ENCODE measurements at regions not wholly inside any gene's neighbourhood (a gene's known extent, or its start where the extent isn't known, plus 50 kb on each side); places are given as distances from the start of the nearest gene placed in this dataset.

DNA sequence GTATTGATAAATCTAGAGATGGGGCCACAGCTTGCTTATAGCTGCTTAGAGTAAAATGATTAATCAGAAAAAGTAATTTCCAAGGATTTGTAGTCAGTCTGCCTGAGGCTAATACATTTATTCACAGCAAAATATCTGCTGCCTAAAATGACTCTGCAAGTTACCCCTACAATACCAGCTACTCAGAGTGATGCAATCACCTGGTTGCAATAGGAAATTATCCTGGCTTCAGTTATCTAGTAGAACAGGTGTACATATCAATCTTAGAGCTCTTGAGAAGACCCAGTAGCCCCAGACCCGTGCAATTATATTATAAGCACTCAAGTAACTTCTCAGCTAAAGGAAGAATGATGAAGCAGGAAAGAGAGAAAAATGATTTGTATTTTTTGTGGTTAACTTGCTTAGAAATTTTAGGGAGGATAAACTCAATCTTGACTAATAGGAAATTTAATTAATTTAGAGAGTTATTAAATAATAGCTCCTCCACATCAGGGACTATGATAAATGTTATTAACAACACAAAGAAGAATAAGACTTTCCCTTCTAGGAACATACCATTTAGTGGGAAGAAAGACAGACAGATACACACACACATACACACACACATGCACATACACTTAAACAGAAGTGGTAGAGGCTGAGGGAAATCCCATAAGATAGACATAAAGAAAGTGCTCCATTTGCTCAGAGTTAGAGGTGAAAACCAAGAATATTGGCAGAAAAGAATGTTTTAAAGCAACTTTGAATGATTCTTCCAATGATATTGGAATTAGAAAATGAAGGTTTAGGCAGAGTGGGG lies 140.4 kb upstream of the PRSS1 start:
- Mint-ChIP-seq H3K9me3 (no peaks in the 10 kb centered on the region), H3K27me3 (ENCODE audit: low read depth) (no peaks in the 10 kb centered on the region), H3K36me3 (no peaks in the 10 kb centered on the region), H3K4me3 (no peak overlapping the region), H3K27ac (no peak overlapping the region), H3K4me1 (peaks cover 13% of the 10 kb centered on the region)
- POLR2A ChIA-PET = no interaction called here
- CTCF ChIA-PET = interaction anchor here (1.0 to 3.1 kb wide), 13 partner anchors 11 to 606 kb away, joined by 3 to 12 read pairs (median 4); no protein-coding TSS in a partner anchor
- ATAC-seq (no peak), DNase-seq (ENCODE audit: low spot score) (no peak)
- TF ChIP-seq OVOL2 (CRISPR knock-in tag; IDR thresholded peaks at IDR 0.05; ENCODE audit: borderline replicate concordance) (no peak), ZNF671 (CRISPR knock-in tag; IDR thresholded peaks at IDR 0.05) (no peak), SOX15 (CRISPR knock-in tag; IDR thresholded peaks at IDR 0.05) (no peak), ELF4 (CRISPR knock-in tag; IDR thresholded peaks at IDR 0.05; ENCODE audit: low read depth) (no peak), CREM (CRISPR knock-in tag; IDR thresholded peaks at IDR 0.05) (no peak), RELA (CRISPR knock-in tag; IDR thresholded peaks at IDR 0.05; ENCODE audit: borderline replicate concordance) (no peak), IRF2 (CRISPR knock-in tag; IDR thresholded peaks at IDR 0.05; ENCODE audit: borderline replicate concordance, low read depth) (no peak), ZNF317 (CRISPR knock-in tag; IDR thresholded peaks at IDR 0.05; ENCODE audit: borderline replicate concordance, low read depth) (no peak), TCF7 (CRISPR knock-in tag; IDR thresholded peaks at IDR 0.05; ENCODE audit: low read depth) (no peak), PRRX2 (CRISPR knock-in tag; IDR thresholded peaks at IDR 0.05) (no peak), CBFB (CRISPR knock-in tag; IDR thresholded peaks at IDR 0.05; ENCODE audit: low read depth) (no peak), GTF2I (CRISPR knock-in tag; conservative IDR thresholded peaks at IDR 0.05) (no peak)
- TF ChIP-seq, protein P1, sequence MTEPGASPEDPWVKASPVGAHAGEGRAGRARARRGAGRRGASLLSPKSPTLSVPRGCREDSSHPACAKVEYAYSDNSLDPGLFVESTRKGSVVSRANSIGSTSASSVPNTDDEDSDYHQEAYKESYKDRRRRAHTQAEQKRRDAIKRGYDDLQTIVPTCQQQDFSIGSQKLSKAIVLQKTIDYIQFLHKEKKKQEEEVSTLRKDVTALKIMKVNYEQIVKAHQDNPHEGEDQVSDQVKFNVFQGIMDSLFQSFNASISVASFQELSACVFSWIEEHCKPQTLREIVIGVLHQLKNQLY (CRISPR knock-in tag; IDR thresholded peaks at IDR 0.05) = no peak
- TF ChIP-seq, protein P2, sequence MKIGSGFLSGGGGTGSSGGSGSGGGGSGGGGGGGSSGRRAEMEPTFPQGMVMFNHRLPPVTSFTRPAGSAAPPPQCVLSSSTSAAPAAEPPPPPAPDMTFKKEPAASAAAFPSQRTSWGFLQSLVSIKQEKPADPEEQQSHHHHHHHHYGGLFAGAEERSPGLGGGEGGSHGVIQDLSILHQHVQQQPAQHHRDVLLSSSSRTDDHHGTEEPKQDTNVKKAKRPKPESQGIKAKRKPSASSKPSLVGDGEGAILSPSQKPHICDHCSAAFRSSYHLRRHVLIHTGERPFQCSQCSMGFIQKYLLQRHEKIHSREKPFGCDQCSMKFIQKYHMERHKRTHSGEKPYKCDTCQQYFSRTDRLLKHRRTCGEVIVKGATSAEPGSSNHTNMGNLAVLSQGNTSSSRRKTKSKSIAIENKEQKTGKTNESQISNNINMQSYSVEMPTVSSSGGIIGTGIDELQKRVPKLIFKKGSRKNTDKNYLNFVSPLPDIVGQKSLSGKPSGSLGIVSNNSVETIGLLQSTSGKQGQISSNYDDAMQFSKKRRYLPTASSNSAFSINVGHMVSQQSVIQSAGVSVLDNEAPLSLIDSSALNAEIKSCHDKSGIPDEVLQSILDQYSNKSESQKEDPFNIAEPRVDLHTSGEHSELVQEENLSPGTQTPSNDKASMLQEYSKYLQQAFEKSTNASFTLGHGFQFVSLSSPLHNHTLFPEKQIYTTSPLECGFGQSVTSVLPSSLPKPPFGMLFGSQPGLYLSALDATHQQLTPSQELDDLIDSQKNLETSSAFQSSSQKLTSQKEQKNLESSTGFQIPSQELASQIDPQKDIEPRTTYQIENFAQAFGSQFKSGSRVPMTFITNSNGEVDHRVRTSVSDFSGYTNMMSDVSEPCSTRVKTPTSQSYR (CRISPR knock-in tag; IDR thresholded peaks at IDR 0.05) = no peak
- TF ChIP-seq, protein P3, sequence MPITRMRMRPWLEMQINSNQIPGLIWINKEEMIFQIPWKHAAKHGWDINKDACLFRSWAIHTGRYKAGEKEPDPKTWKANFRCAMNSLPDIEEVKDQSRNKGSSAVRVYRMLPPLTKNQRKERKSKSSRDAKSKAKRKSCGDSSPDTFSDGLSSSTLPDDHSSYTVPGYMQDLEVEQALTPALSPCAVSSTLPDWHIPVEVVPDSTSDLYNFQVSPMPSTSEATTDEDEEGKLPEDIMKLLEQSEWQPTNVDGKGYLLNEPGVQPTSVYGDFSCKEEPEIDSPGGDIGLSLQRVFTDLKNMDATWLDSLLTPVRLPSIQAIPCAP (CRISPR knock-in tag; IDR thresholded peaks at IDR 0.05) = no peak
- TF ChIP-seq, protein P4, sequence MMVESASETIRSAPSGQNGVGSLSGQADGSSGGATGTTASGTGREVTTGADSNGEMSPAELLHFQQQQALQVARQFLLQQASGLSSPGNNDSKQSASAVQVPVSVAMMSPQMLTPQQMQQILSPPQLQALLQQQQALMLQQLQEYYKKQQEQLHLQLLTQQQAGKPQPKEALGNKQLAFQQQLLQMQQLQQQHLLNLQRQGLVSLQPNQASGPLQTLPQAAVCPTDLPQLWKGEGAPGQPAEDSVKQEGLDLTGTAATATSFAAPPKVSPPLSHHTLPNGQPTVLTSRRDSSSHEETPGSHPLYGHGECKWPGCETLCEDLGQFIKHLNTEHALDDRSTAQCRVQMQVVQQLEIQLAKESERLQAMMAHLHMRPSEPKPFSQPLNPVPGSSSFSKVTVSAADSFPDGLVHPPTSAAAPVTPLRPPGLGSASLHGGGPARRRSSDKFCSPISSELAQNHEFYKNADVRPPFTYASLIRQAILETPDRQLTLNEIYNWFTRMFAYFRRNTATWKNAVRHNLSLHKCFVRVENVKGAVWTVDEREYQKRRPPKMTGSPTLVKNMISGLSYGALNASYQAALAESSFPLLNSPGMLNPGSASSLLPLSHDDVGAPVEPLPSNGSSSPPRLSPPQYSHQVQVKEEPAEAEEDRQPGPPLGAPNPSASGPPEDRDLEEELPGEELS (CRISPR knock-in tag; IDR thresholded peaks at IDR 0.05) = no peak
- TF ChIP-seq, protein P5, sequence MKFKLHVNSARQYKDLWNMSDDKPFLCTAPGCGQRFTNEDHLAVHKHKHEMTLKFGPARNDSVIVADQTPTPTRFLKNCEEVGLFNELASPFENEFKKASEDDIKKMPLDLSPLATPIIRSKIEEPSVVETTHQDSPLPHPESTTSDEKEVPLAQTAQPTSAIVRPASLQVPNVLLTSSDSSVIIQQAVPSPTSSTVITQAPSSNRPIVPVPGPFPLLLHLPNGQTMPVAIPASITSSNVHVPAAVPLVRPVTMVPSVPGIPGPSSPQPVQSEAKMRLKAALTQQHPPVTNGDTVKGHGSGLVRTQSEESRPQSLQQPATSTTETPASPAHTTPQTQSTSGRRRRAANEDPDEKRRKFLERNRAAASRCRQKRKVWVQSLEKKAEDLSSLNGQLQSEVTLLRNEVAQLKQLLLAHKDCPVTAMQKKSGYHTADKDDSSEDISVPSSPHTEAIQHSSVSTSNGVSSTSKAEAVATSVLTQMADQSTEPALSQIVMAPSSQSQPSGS (CRISPR knock-in tag; IDR thresholded peaks at IDR 0.05; ENCODE audit: borderline replicate concordance, low read depth) = no peak
- TF ChIP-seq, protein P6, sequence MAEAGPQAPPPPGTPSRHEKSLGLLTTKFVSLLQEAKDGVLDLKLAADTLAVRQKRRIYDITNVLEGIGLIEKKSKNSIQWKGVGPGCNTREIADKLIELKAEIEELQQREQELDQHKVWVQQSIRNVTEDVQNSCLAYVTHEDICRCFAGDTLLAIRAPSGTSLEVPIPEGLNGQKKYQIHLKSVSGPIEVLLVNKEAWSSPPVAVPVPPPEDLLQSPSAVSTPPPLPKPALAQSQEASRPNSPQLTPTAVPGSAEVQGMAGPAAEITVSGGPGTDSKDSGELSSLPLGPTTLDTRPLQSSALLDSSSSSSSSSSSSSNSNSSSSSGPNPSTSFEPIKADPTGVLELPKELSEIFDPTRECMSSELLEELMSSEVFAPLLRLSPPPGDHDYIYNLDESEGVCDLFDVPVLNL (CRISPR knock-in tag; IDR thresholded peaks at IDR 0.05; ENCODE audit: borderline replicate concordance, low read depth) = no peak
- TF ChIP-seq, protein P7, sequence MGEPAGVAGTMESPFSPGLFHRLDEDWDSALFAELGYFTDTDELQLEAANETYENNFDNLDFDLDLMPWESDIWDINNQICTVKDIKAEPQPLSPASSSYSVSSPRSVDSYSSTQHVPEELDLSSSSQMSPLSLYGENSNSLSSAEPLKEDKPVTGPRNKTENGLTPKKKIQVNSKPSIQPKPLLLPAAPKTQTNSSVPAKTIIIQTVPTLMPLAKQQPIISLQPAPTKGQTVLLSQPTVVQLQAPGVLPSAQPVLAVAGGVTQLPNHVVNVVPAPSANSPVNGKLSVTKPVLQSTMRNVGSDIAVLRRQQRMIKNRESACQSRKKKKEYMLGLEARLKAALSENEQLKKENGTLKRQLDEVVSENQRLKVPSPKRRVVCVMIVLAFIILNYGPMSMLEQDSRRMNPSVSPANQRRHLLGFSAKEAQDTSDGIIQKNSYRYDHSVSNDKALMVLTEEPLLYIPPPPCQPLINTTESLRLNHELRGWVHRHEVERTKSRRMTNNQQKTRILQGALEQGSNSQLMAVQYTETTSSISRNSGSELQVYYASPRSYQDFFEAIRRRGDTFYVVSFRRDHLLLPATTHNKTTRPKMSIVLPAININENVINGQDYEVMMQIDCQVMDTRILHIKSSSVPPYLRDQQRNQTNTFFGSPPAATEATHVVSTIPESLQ (CRISPR knock-in tag; IDR thresholded peaks at IDR 0.05) = no peak
